ENCODE measurements at regions not wholly inside any gene's neighbourhood (a gene's known extent, or its start where the extent isn't known, plus 50 kb on each side); places are given as distances from the start of the nearest gene placed in this dataset.
"Not testable (repeated sequence)": the region's sequence is repeated elsewhere in the genome, so short reads cannot be mapped to it uniquely, and the experiment has no call there.

DNA sequence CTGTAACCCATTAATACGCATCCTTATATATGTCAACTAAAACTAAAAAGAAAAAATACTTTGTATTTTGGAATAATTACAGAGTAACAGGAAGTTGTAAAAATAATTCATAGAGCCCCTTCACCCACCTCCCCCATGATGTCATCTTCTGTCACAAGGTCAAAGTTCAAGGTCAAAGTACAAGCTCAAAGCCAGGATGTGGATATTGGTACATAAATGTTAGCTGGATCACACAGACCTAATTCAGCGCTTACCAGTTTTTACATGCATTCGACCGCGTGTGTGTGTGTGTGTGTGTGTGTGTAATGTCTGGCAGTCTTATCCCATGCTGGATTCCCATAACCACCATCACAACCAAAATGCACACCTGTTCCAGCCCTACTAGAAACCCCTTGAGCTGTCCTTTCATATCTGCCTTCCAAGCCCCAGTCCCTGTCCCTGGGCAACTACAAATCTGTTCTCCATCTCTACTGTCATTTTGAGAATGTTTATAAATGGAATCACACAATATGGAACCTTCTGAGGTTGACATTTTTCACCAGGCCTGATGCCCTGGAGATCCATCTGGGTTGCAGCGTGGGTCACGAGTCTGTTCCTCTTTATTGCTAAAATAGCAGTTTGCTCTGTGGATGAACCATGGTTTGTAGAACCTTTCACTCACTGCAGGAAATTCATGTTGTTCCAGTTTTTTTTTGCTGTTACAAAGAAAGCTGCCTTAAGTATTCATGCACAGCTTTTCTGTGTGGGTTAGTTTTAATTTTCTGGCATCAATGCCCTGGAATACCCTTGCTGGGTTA lies 153.6 kb upstream of the PITRM1 start:
- DNase-seq, result no peak

DNA sequence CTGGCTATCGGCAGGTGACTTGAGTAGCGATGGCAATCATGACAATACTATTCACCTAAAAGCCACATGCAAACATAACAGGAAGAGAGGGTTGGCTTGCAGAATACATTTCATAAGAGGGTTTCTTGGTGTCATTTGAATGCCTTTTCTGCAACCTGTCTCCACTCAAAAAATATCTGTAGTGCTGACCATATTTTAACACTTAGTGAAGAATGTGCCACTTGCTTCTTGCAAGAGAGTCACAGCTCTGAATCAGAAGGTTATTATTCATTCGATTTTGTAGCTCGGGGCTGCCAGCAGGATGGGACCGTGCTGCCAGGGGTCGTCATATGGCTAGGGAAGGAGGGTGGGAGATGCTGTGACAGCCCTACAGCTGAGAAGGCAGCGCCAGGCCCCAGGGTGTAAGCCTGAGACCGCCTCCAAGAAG lies 152.0 kb upstream of the PITRM1 start:
- DNase-seq, result no peak

DNA sequence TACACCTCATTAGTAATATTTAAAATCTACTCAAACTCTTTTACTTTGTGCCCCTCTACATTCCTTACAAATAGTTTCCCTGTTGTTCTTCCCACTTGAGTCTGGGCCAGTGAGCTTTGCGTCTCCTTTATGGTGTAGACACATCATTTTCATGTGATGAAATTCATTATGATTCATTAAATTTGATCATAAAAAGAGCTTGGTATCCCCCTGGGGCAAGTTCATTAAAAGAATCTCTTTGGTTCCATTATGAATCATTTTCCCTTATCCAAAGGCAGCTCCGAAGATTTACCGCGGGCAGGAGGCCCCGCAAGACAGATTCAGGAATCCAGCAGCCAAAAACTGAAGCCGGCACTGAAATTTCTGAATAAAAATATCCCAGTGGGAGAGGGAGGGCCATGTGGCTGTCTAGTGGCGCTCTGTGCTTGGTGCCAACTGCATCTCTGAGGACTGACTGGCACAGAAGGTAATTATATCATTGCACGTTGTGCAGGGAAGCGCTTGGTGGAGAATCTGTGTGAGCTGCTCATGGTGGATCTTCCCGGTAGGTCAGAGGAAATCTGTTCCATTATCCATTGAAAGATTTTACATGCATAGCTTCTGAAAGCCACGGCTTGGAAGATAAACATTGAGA lies 151.4 kb upstream of the PITRM1 start:
- DNase-seq, result no peak

DNA sequence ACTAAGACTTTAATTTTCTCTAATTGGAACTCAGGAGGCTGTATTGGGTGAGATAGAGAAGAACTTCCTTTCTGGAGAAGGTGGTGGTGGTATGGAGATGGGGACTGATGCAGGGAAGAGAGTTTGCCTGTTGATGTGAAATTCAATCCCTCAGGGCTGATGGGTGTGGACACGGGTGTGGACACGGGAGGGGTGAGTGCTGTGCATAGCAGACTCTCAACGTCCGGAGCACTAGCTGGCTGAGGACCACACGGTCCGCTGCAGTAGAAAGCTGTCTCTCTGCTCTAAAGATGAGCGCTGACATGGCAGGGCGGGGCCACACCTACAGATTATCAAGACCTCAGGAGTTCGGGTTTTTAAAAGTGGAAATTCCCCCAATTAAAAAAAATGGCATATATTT lies 148.5 kb upstream of the PITRM1 start:
- DNase-seq, result no peak

DNA sequence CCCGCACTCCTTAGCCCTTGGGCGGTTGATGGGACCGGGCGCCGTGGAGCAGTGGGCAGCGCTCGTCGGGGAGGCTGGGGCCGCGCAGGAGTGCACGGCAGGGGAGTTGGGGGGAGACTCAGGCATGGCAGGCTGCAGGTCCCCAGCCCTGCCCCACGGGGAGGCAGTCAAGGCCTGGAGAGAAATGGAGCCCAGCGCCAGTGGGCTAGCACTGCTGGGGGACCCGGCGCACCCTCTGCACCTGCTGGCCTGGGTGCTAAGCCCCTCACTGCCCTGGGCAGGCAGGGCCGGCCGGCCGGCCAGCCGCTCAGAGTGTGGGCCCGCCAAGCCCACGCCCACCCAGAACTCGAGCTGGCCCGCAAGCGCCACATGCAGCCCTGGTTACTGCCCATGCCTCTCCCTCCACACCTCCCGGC lies 147.2 kb upstream of the PITRM1 start:
- DNase-seq, result no peak

DNA sequence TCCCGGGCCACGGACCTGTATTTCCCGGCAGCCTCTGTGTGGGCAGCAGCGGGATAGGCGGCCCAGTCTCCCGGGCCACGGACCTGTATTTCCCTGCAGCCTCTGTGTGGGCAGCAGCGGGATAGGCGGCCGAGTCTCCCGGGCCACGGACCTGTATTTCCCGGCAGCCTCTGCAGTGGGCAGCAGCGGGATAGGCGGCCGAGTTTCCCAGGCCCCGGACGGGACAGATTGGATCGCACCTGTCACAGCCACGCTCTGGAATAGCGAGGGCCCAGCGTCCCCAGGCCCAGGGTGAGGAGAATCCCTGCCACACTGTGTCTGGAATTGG lies 145.9 kb upstream of the PITRM1 start:
- not testable (repeated sequence) for DNase-seq

DNA sequence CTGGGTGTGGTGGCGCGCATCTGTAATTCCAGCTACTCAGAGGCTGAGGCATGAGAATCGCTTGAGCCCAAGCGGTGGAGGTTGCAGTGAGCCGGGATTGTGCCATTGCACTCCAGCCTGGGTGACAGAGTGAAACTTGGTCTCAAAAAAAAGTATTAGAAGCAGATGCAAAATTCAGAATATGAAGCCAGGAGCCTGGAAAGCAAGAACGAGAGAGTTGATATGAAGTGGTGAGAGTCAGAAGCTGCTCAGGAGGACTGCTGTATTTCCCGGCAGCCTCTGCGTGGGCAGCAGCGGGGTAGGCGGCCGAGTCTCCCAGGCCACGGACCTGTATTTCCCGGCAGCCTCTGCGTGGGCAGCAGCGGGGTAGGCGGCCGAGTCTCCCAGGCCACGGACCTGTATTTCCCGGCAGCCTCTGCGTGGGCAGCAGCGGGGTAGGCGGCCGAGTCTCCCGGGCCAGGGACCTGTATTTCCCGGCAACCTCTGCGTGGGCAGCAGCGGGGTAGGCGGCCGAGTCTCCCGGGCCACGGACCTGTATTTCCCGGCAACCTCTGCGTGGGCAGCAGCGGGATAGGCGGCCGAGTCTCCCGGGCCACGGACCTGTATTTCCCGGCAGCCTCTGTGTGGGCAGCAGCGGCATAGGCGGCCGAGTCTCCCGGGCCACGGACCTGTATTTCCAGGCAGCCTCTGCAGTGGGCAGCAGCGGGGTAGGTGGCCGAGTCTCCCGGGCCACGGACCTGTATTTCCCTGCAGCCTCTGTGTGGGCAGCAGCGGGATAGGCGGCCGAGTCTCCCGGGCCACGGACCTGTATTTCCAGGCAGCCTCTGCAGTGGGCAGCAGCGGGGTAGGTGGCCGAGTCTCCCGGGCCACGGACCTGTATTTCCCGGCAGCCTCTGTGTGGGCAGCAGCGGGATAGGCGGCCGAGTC lies 145.2 kb upstream of the PITRM1 start:
- not testable (repeated sequence) for DNase-seq

DNA sequence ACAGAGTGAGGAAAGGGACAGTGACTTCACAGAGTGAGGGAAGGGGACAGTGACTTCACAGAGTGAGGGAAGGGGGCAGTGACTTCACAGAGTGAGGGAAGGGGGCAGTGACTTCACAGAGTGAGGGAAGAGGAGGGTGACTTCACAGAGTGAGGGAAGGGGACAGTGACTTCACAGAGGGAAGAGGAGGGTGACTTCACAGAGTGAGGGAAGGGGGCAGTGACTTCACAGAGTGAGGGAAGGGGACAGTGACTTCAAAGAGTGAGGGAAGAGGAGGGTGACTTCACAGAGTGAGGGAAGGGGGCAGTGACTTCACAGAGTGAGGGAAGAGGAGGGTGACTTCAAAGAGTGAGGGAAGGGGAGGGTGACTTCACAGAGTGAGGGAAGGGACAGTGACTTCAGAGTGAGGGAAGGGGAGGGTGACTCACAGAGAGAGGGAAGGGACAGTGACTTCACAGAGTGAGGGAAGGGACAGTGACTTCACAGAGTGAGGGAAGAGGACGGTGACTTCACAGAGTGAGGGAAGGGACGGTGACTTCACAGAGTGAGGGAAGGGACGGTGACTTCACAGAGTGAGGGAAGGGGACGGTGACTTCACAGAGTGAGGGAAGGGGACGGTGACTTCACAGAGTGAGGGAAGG lies 142.0 kb upstream of the PITRM1 start:
- DNase-seq, result not testable (repeated sequence)

DNA sequence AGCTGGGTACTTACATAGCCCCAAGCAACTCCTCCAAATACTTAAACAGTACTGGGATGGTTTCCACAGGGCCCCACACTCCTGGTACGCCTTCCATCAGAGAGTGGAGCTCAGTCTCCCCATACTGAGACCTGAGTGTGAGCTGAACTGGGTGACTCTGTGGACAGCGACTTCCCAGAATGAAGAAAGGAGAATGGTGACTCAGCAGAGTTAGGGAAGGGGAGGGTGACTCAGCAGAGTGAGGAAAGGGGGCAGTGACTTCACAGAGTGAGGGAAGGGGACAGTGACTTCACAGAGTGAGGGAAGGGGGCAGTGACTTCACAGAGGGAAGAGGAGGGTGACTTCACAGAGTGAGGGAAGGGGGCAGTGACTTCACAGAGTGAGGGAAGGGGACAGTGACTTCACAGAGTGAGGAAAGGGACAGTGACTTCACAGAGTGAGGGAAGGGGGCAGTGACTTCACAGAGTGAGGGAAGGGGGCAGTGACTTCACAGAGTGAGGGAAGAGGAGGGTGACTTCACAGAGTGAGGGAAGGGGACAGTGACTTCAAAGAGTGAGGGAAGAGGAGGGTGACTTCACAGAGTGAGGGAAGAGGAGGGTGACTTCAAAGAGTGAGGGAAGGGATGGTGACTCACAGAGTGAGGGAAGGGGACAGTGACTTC lies 141.3 kb upstream of the PITRM1 start:
- not testable (repeated sequence) for DNase-seq

DNA sequence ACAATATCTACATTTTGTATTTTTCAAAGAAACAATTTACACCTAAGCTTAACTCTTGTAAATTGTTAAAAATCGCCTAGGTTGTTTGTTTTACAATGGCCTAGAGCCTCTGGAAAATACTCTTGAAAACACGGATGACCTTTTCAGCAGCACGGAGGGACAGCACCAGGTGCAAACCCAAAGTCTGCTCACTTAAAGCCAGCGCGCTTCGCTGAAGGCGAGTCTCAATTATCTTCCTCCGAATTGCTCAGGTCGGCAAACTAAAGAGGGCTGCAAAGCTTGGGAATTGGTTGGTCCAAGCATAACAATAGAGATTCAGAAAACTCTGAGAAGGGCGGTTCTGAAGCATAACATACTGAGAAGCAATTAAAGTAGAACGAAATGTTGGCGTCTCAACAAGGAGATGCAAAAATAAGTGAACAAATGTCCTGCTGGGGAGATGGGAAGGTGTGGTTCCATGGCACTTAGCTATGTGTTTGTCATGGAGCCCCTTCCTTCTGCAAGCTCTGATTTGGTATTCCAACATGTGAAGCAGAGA lies 139.9 kb upstream of the PITRM1 start:
- no peak for DNase-seq

DNA sequence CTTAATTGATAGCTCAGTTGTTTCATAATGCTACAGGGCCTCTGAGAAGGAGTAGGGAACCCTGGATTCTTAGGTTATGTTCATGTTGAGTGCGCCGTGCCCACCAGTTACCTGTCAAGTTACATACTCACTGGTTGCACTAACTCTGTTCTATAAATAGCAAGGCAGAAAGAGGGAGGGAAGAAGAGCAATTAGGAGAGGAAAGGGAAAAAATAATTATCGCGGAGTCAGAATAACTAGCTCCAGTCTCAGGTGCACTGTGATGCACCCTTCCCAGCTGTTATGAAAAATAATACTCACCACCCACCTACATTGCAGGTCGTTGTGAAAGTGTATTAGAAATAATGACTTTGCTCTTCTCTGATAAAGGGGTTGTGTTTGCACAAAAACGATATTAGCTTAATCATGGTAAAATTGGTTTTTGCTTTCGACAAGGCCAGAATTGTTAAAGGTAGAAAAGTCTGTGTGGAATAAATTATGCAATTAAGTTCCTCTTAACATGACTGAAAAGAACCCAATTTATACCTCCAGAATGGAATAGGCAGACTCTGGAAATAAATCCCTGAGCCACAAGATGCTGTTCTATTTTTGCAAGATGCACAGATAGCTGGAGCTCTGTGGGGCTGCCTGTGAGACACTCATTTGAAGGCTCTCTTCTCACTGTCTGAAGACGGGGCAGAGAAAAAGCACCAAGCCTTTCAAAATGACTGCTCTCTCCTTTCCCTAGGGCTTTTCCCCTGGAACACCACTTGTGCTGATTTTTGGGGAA lies 137.6 kb upstream of the PITRM1 start:
- DNase-seq, result no peak

DNA sequence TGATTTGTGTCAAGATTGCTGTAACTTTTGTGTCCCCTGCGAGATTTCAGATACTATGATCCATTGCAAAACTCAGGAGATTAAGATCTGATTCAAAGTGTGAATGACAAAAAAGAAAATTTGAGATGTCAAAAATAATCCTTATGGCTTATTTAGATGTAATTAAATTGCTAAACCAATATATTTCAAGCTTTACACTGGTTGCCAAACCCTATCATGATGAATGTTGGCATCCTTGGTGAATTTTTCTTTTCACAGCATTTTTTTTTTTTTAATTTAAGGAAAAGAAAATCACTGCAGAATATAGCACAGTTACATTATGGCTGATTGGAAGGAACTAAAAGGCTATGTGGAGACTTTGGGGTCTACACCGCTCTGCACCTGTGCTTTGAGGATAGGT lies 133.5 kb upstream of the PITRM1 start:
- no peak for DNase-seq

DNA sequence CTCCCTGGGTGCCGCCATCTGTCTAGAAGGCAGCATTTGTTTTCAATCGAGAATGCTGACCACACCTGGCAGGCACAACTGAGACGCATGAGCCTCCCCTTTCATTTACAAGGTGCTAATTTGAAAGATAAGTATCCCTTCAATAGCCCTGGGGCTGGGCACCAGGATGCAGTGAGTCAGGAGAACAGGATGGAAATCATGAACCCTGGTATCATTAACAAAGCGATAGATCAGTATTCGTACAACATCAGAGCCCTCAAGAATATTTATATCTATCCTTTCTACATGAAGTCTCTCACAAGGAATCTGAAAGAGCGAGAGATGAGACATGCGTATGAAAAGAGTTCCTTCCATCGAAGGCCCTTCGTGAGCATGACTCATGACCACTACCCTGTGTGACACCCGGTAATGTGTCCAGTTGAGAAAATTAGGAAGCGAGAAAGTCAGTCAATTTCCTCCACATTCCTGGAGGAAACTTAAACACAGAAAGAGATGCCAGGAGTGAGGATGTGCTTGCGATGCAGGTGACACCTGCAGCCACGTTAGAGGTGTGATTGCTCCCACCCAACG lies 123.1 kb upstream of the PITRM1 start:
- DNase-seq, result no peak

DNA sequence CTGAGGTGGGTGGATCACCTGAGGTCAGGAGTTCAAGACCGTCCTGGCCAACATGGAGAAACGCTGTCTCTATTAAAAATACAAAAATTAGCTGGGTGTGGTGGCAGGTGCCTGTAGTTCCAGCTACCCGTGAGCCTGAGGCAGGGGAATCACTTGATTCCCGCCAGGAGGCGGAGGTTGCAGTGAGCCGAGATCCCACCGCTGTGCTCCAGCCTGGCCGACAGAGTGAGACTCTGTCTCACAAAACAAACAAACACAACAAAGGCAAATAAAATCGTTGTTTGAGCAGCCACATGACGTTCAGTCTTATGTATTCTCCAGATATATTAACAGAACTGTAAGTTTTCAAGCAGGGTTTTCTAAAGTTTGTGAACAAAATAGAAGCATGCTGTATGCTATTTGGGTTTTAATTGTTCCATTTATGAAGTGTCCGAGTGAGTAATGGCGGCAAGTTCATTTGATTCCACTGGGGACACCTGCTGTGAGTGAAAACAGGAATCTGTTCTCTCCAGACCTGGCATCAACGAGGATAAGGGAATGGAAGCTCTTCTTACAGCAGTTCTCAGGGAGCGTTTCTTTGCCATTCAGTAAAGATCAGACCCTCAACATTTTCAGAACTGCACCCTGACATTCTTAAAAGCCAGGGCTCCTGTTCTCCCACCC lies 122.5 kb upstream of the PITRM1 start:
- no peak for DNase-seq

DNA sequence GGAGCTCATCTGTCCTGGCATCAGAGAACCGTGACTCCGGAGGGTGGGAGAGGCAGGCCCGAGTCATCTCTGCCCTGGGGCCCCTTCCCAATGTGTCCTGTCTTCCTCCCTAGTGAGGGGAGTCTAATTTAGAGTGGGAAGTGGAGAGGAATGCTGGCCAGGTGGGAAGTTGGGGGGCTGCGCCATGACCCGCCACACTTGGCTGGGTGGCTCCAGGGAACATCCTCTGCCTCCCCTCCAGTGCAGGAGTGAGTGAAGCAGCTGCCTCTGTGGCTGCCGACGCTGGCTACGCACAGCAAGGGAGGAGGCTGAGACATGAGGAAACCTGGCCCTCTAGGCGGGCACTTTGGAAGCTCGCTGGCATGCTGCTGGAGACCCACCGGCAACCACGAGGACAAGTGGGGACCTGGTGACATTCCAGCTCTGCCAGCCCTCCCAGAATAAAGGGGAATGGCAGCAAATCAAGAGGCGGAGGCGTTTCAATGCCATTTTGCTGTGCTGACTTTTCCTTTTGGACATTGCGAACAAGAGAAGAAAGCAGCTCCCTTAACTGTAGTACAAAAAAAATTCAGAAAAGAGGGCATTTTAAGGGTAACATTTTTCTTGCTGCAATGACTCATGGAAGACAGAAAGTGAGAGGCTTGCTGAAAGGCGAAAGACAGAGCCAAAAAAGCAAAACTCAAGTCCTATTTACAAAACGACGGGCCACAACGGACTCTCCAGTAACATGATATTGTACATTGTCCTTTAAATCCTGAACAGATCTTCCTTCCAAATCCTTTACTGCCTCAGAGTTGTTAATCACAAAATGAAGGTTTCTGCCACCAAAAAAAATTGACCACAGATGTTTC lies 121.2 kb upstream of the PITRM1 start:
- no peak for DNase-seq

DNA sequence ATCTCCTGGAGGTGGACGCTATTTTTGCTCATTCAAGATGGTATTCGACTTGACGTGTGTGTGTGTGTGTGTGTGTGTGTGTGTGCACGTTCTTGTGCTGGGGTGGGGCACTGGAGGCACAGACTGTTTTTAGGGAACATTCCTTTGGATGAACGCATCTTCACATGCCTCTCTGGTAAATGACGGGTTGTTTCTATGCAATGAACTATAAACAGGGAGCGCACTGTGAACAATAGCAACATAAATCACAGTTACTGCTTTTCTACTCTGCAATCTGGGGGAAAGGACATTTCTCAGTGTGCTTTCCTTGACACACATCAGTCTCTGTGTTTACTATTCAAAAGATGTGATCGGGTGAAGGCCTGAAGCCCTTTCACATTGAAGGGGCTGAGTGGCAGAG lies 120.1 kb upstream of the PITRM1 start:
- DNase-seq, result no peak

DNA sequence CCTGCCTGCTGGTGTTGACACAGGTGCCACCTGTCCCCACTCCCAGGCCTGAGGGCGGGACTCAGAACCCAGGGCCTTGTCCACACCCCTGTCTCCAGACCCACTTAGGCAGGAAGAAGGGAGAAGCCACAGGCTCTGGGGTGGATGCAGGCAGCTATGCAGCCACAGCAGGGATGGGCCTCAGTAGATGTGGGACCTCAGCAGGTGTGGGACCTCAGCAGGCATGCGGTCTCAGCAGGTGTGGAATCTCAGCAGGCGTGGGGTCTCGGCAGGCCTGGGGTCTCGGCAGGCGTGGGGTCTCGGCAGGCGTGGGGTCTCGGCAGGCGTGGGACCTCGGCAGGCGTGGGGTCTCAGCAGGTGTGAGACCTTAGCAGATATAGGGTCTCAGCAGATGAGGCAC lies 118.0 kb upstream of the PITRM1 start:
- DNase-seq, result no peak

DNA sequence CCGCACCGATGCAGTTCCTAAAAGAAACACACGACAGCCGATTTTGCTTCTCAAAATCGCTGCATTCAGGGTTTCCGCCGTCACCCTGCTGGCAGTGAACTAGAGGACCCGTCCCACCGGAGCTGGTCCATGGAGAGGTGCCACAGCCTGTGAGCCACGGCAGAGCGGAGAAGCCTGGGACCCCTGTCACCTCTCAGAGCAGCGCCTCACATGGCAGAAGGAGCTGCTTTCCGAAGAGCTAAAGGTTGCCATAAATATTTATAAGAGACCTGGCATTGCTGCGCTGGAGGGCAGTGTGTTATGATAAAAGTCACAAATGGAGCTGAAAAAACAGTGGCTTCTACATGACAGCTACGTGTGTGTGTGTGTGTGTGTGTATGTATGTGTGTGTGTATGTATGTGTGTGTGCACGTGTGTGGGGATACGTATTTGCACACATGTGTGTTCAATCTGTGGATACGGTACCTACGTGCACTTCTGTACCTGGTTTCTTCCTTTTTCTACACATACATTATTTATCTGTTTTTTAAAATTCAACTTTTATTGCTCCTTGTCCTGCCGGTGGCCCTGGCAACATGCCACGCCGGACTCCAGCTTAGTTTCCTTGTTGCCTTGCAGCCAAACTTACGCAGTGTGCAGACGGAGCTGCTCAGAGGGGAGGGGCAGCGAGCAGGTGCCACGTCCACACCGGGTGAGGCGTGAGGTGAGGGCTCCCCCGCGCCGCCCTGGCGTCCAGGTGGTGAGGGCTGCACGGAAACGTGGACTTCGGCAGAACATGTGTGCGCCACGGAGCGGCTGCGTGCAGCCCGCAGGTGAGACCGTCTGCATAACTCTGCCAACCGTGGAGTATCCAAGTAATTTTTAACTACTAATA lies 115.2 kb upstream of the PITRM1 start:
- DNase-seq, result no peak

DNA sequence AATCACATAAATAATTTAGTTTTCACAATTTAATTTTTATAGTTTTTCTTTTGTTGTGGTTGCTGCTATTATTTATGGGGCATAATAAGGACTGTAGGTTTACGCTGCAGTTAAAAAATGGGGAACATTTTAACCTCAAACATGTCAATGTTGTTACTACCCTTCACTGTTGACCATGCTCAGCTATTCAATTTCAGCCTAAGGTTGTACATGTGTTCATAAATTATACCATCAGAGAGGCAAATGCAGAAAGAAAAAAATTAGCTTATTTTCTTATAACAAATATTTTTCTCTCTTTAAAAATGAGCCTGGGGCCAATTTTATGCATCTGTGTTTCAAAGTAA lies 110.1 kb upstream of the PITRM1 start:
- no peak for DNase-seq
